BE2C (cell line): ENCODE measurements at regions not wholly inside any gene's neighbourhood (a gene's known extent, or its start where the extent isn't known, plus 50 kb on each side); places are given as distances from the start of the nearest gene placed in this dataset.
A peak's percentile ranks its signal among the peaks of the same experiment; 100 is the strongest.

Experiments used
- DNase-seq: peaks from one replicate; pipeline ENCODE4 v3.0.0-alpha.2; 2020
- H3K27me3 ChIP-seq: fragments of 250-450 bp; sonication (Bioruptor Pico); 2 replicates; pipeline ENCODE4 v1.5.1; 2020; ENCODE audit warnings: mild to moderate bottlenecking
- H3K36me3 ChIP-seq: fragments of 250-450 bp; sonication (Bioruptor Pico); 2 replicates; pipeline ENCODE4 v1.5.1; 2020; ENCODE audit warnings: mild to moderate bottlenecking
- H3K4me1 ChIP-seq: fragments of 250-450 bp; sonication (Bioruptor Pico); 2 replicates; pipeline ENCODE4 v1.5.1; 2020
- H3K4me3 ChIP-seq: 2 replicates; pipeline ENCODE4 v1.5.1; 2011; ENCODE audit warnings: low read depth, low read length
- H3K9me3 ChIP-seq: fragments of 250-450 bp; sonication (Bioruptor Pico); 2 replicates; pipeline ENCODE4 v1.5.1; 2020
- CTCF ChIP-seq: IDR thresholded peaks from 2 replicates; pipeline ENCODE4 v1.5.1; 2012; ENCODE audit warnings: mild to moderate bottlenecking, low read depth, low read length

- Histone ChIP-seq H3K4me3 (peak overlapping the region; percentile 49), H3K9me3 (no peaks in the 10 kb centered on the region), H3K4me1 (no peaks in the 10 kb centered on the region), H3K27me3 (no peaks in the 10 kb centered on the region), H3K36me3 (no peaks in the 10 kb centered on the region)
- DNase-seq, result peak; percentile 53
- TF ChIP-seq CTCF, result no peak
These were observed 462.6 kb downstream of the TBC1D32 start for GRCh38 chr6:120871416-120872261.

- Histone ChIP-seq H3K9me3 (no peaks in the 10 kb centered on the region), H3K36me3 (no peaks in the 10 kb centered on the region), H3K4me3 (no peak overlapping the region), H3K27me3 (no peaks in the 10 kb centered on the region), H3K4me1 (no peaks in the 10 kb centered on the region)
- DNase-seq, result no peak
- no peak for TF ChIP-seq CTCF
These were observed 464.9 kb downstream of the TBC1D32 start for GRCh38 chr6:120869397-120869796.

DNA sequence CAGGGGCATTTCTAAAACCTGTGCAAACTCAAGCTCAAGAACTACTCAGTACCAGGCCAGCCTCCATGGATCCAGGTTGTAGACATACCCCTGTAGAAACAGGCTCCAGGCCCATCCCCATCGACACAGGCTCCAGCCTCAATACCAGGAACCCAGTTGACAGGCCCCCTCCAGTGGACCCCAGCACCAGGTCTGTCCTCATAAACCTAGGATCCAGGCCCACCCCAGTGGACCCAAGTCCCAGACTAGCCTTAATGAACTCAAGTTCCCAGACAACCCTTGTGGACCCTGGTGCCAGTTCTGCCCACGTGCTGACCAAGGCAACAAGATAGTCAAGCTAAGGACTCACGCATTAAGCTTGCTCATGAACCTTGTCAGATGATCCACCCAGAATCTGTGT is 476.9 kb downstream of the TBC1D32 start:
- Histone ChIP-seq H3K36me3 (no peaks in the 10 kb centered on the region), H3K27me3 (no peaks in the 10 kb centered on the region), H3K4me3 (no peak overlapping the region), H3K4me1 (no peaks in the 10 kb centered on the region), H3K9me3 (no peaks in the 10 kb centered on the region)
- TF ChIP-seq CTCF, result no peak
- no peak for DNase-seq

DNA sequence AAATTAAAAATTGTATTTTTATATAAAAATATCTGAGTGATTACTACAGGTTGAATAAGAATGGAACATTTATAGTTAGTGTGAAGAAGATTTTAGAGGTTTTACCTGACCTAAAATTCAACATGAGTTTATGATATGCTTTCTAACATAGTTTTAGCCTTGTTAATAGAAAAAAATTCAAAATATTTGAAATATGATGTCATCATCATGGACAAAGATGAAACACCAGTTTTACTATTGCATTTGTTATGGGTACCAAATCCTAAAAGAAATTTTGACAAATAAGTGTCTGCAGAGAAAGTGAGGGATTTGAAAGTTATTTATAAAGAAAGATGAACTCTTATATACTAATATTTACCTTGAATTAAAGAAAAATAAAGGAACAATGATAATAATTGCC is 479.7 kb downstream of the TBC1D32 start:
- no peaks in the 10 kb centered on the region for H3K9me3 ChIP-seq
- no peak for DNase-seq
- H3K36me3 ChIP-seq, result no peaks in the 10 kb centered on the region
- H3K27me3 ChIP-seq, result no peaks in the 10 kb centered on the region
- no peak overlapping the region for H3K4me3 ChIP-seq
- no peak for TF ChIP-seq CTCF
- no peaks in the 10 kb centered on the region for H3K4me1 ChIP-seq

DNA sequence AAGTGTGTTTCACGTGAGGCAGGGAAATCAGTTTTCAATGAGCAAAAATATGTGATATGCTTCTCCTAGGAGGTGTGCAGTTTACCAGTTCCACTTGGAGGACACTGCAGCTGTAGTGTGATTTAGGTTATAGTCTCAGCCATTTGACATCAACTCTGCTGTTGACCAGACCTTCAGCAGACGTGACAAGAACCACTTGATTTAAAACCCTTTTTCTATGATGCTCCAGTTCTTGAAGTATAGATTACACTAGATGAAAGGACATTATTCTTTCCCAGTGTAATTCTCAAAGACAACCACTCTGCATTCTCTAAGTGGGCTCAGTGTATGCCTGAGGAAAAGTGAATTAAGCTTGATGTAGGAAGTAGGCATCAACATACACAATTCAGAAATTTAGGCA is 480.8 kb downstream of the TBC1D32 start:
- no peak for DNase-seq
- Histone ChIP-seq H3K9me3 (no peaks in the 10 kb centered on the region), H3K4me3 (no peak overlapping the region), H3K27me3 (no peaks in the 10 kb centered on the region), H3K4me1 (no peaks in the 10 kb centered on the region), H3K36me3 (no peaks in the 10 kb centered on the region)
- TF ChIP-seq CTCF, result no peak

- Histone ChIP-seq H3K9me3 (no peaks in the 10 kb centered on the region), H3K36me3 (no peaks in the 10 kb centered on the region), H3K27me3 (no peaks in the 10 kb centered on the region), H3K4me3 (no peak overlapping the region), H3K4me1 (no peaks in the 10 kb centered on the region)
- TF ChIP-seq CTCF, result no peak
- DNase-seq, result no peak
These were observed 481.9 kb downstream of the TBC1D32 start for GRCh38 chr6:120852293-120852849.
